ENCODE measurements at regions not wholly inside any gene's neighbourhood (a gene's known extent, or its start where the extent isn't known, plus 50 kb on each side); places are given as distances from the start of the nearest gene placed in this dataset.
"Not testable (repeated sequence)": the region's sequence is repeated elsewhere in the genome, so short reads cannot be mapped to it uniquely, and the experiment has no call there.

GRCh38 chr13:40053401-40053800, 397.9 kb downstream of the COG6 start:
- Mint-ChIP-seq H3K36me3 (no peaks in the 10 kb centered on the region), H3K27ac (no peak overlapping the region), H3K4me1 (no peaks in the 10 kb centered on the region), H3K4me3 (no peak overlapping the region), H3K27me3 (ENCODE audit: low read depth) (no peaks in the 10 kb centered on the region), H3K9me3 (0 out of 2 replicates have a peak, but pooled peaks cover 3% of the 10 kb centered on the region)
- POLR2A ChIA-PET = no interaction called here
- DNase-seq (ENCODE audit: low spot score) (no peak), ATAC-seq (no peak)
- TF ChIP-seq HMGXB4 (CRISPR knock-in tag; IDR thresholded peaks at IDR 0.05) (no peak), ZNF425 (CRISPR knock-in tag; conservative IDR thresholded peaks at IDR 0.05) (no peak), SOX15 (CRISPR knock-in tag; IDR thresholded peaks at IDR 0.05) (no peak), KAT7 (CRISPR knock-in tag; IDR thresholded peaks at IDR 0.05; ENCODE audit: borderline replicate concordance) (no peak), PRDM15 (CRISPR knock-in tag; IDR thresholded peaks at IDR 0.05) (no peak), ZSCAN18 (CRISPR knock-in tag; IDR thresholded peaks at IDR 0.05) (no peak), GRHL2 (CRISPR knock-in tag; IDR thresholded peaks at IDR 0.05; ENCODE audit: insufficient replicate concordance, severe bottlenecking) (no peak), FOXK1 (CRISPR knock-in tag; IDR thresholded peaks at IDR 0.05) (no peak), ZNF138 (CRISPR knock-in tag; conservative IDR thresholded peaks at IDR 0.05) (no peak), NR2C2 (CRISPR knock-in tag; IDR thresholded peaks at IDR 0.05) (no peak), FOXP1 (CRISPR knock-in tag; IDR thresholded peaks at IDR 0.05; ENCODE audit: borderline replicate concordance) (no peak), TCF7 (CRISPR knock-in tag; IDR thresholded peaks at IDR 0.05; ENCODE audit: low read depth) (no peak), ZNF396 (CRISPR knock-in tag; IDR thresholded peaks at IDR 0.05; ENCODE audit: borderline replicate concordance) (no peak), ZNF512 (CRISPR knock-in tag; IDR thresholded peaks at IDR 0.05; ENCODE audit: borderline replicate concordance) (no peak), ZNF232 (CRISPR knock-in tag; IDR thresholded peaks at IDR 0.05) (no peak), ZNF423 (CRISPR knock-in tag; IDR thresholded peaks at IDR 0.05) (no peak), ZNF121 (CRISPR knock-in tag; IDR thresholded peaks at IDR 0.05) (no peak)
- CTCF ChIA-PET = no interaction called here

GRCh38 chr13:40054422-40054821, 399.0 kb downstream of the COG6 start:
- CTCF ChIA-PET; POLR2A ChIA-PET; ATAC-seq; H3K4me1 Mint-ChIP-seq; H3K4me3 Mint-ChIP-seq; H3K27ac Mint-ChIP-seq; DNase-seq (ENCODE audit: low spot score); H3K36me3 Mint-ChIP-seq; H3K9me3 Mint-ChIP-seq; H3K27me3 Mint-ChIP-seq (ENCODE audit: low read depth): not testable (repeated sequence)
